ENCODE measurements at regions not wholly inside any gene's neighbourhood (a gene's known extent, or its start where the extent isn't known, plus 50 kb on each side); places are given as distances from the start of the nearest gene placed in this dataset.

DNA sequence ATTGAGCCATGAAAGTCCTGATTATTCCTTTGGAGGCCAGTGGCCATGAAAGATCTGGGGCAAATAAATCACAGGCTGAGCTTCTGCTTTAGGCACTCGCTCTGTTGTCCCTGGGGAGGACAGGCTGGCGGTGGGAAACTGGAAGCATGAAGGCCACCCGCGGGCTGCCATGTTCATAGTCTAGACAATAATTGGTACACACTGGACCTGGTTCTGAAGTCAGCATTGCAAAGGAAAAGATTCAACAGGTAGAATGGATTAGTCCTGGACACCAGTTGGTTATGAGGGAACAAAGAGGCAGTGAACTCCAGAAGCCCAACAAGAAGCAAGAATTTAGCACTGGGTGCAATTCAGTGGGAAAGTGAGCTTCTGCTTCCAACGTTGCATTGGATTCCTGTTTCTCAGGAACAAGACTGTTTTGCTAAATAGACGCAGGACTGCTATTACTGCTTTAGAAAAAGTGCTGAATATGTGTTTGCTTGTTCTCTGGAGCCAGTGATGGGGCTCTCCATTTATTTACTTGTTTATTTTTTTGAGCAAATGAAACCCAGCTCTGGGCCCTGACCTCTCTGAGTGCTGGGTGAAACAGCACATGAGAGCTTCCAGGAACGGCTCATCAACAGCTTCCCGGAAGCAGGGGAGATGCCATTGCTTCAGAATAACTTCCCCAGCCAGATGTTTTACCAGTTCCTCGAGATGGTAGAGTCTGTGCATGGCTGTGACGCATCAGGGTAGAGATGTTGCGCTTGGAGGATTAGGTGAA lies 336.4 kb downstream of the ZNF536 start:
- DNase-seq (ENCODE audit: low spot score) = no peak

DNA sequence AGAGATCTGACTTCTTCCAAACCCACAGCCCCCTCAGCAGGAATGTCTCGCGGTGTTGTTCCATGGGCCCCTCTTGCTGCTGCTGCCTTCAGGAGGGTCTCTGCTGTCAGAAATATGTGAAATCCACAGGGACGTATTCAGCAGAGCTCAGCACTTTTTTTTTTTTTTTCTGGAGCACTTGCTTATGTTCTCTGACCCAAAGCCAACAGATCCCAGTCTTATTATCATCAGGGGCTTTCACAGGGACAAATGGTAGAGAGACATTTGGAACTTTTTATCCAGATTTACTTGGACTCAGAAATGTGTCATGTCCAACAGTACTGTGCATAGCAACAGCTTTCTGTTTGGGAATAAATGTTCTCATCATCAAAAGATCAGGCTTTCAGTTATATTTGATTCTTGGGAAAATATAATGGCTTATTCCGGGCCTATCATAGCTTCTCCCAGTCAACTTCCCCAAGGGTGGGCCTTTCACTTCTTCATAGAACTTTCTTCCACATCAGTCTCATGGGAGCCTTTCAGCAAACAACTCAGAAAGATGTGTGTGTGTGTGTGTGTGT lies 332.7 kb downstream of the ZNF536 start:
- DNase-seq (ENCODE audit: low spot score) = no peak

DNA sequence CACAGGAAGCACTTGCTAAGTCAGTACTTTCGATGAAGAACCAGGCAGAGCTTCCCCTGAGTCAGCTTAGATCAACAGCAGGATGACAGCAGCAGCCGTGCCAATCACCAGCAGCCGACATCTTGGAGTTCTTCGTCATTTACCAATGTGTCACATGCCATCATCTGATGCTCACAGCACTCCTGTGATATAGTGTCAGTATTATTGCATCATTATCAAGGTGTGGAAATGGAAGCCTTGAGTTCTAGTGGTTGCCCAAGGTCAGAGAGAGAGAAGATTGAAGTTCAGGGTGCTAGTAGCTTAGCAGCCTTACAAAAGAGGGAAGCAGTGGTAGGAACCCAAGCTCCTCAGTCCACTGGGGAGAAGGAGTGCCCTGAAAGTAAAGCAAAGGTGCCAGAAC lies 331.5 kb downstream of the ZNF536 start:
- DNase-seq (ENCODE audit: low spot score) = no peak

DNA sequence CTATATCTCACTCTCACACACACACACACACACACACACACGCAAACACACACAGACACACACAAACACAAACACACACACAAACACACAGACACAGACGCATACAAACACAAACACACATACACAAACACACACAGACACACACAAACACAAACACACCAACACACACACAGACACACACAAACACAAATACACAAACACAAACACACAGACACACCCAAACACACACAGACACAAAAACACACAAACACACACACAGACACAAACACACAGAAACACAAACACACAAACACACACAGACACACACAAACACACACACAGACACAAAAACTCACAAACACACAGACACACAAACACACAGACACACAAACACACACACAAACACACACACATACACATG lies 329.0 kb downstream of the ZNF536 start:
- no peak for DNase-seq (ENCODE audit: low spot score)

DNA sequence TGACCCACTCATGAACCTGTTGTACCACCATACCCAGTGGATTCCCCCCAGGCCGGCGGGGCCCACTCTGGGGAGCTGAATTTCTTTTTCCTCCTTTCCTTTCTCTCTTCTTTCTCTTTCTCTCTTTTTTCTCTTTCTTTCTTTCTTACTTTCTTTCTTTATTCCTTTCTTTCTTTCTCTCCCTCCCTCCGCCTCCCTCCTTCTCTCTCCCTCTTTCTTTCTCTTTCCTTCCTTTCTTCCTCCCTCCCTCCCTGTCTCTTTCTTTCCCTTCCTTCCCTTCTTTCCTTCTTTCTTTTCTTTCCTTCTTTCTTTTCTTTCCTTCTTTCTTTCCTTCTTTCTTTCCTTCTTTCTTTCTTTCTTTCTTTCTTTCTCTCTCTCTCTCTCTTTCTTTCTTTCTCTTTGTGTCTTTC lies 327.7 kb downstream of the ZNF536 start:
- DNase-seq (ENCODE audit: low spot score) = no peak

DNA sequence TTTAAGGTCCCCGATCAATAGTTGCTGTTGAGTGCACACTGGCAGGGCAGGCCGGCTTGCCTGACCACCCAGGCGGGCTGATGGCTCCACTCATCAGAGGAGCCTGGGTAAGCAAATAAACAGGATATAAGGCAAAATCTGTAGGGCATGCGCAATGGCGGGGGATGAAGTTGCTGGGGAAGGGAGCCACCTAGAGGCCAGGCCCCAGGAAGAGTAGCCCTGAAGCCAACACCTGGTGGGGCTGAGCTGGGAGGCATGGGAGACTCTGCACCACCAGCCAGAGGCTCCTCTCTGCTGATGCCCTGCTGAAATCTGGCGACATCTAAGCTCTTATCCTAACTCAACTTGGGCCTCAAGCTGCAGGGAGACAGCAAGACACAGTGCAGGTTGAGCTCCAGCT lies 324.3 kb downstream of the ZNF536 start:
- DNase-seq (ENCODE audit: low spot score) = peak; percentile 78

DNA sequence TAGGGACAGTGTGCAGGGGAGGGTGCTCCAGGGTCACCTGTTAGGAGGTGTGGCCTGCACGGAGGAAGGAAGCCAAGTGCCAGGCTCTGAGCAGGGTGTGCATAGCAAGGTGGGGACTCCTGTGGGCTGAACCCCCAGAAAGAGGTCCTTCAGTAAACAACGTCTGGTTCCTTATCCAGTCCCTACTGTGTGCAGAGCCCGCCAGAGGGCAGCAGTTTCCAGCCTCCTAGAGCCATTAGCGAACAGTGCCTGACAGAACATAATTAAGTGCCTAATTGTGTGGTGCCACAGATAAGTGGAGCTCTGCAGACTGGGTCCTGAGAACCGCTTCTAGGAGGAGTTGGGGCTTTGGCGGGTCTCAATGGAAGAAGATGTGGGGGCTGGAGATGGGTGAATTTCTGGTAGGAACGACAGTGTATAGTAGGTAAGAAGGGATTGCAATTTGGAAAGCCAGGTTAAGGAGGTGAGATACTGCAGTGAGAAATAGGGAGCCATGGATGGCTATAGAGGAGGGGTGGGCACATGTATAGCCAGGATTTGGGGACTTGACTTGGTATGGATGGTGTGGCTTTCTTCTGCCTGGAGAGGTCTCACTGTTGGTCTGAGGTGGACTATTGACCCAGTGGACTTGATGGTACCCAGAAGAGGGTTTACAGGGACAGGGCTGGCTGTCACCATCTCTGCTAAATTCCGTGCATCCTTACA lies 323.1 kb downstream of the ZNF536 start:
- DNase-seq (ENCODE audit: low spot score) = no peak

DNA sequence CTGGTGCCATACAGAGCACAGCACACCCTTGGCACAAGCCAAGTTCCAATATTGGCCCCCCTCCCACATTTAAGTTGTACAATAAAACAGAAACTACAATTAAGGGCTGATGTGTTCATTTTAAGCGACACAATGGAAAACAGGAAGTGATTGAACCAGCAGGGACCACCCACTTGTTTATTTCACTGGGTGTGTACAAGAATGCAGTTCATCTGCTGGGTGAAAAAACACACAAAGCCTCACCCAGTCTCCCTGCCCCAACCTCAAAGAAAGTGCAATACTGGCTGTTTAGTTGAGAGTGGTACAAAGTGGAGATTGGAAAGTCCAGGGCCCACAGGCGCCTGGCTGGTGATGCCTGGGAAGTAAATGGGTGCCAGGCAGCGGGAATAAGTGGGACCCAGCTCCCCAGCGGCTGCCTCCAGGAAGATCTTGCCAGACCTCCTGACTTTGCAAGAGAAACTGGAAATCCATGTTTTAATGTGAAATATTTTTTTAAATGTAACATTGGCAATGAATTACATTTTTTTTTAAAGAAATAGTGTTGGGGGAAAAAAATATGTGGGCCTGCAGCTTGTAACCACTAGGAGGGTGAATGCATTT lies 322.1 kb downstream of the ZNF536 start:
- DNase-seq (ENCODE audit: low spot score) = no peak

DNA sequence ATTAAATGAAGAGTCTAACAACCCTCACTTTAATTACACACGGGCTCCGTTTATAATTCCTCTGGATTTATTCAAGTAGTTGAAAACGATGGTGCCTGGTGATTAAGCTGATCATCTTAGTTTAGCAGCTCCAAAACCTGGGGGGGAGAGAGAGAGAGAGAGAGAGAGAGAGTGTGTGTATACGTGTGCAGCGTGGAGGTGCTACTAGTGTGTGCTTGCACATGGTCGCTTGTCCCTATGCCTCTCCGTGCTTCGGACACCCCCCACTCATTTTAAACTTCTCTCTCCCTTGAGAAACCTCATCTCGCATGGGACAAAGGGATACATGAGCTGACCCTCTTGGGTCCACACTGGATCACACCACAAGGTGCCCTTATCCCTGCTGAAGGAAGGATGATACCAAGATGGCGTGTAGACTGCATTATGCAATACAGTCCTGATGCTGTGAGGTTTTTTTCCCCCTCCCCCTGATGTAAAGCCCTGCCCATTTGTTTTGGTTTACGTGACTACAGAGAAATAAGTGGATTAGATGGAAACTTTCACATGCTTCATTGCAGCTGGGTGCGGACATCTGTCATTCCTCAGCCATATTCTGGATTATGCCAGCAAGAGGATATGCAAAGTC lies 320.8 kb downstream of the ZNF536 start:
- DNase-seq (ENCODE audit: low spot score) = no peak

DNA sequence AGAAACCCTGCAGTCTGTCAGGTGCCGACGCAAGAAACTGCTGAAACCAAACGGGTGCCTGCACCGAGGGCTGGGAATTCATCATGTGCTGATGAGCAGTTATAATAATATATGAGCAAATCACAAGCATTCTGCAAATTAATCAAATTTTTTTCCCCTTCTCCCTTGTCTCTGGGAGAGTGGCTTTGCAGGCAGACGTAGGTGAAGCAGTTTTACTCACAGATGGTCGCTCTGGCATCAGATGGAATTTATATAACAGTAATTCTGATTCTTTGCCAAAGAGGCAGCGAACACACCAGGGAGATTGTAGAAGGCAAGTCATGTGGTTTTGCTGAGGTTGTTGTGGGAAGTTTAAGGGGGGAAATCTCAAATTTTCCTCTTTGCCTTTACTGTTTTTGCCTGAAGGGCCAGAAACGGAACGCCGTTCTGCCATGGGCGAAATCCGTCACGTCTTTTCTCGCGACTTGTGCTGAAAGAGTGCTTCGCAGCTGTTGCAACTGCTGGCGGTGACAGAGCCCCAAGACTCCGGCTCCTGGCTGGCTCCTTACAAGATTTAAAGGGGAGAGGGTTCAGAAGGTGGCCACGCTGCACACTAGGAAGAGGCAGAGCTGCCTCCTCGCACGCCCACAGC lies 320.1 kb downstream of the ZNF536 start:
- no peak for DNase-seq (ENCODE audit: low spot score)

DNA sequence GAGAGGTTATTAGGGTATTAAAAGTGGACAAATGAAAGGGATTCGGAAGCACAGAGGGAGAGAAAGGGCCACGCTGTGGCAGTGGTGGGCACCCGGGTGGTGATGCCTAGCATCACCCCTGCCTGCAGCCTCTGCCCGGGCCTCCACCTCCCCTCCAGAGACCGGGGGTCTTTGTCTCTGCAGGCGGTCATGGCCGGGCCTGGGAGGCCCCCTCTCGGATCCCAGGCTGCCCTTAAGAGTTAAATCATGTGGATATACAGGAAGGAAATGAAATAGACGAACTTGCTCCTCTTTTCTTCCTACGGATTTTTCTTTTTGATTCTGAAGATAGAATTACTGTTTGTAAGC lies 319.6 kb downstream of the ZNF536 start:
- no peak for DNase-seq (ENCODE audit: low spot score)

DNA sequence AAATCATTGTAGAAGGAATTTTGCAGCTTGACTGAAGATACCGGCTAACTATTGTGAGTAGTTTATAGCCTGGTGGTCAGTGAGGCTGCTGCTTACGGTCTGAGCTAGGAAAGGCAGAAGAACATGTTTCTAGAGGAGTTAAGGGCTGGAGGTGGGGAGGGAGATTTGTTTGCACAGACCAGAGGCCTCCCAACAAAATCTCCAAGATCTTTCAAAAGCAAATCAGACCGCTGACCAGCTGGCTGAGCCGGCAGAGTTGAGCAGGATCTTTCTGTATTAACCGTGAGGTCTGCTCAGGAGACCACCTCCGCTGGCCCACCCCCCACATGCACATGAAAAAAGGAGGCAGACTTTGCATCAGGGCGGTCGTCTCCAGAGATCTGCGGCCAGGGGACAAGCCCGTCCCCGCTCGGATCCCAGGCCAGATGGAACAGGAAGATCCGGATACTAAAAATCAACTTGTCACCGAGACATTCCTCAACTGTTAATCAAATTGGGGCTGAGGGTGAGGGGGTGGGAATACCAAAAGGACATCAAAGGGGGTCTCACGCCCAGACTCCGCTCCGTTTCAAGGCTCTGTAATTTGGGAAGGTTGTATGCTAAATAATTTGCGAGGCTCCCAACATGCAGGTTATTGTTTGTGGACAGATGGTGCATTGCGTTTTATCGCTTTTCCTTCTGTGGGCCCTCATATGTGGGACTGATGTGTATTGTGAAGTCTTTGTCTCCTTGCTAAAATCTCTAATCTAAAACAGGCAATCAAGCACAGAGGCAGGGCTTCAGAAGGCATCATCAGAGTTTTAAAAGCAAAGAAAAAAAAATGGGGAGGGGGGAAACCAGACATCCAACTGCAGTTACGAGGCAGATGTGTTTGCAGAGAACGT lies 319.0 kb downstream of the ZNF536 start:
- no peak for DNase-seq (ENCODE audit: low spot score)

DNA sequence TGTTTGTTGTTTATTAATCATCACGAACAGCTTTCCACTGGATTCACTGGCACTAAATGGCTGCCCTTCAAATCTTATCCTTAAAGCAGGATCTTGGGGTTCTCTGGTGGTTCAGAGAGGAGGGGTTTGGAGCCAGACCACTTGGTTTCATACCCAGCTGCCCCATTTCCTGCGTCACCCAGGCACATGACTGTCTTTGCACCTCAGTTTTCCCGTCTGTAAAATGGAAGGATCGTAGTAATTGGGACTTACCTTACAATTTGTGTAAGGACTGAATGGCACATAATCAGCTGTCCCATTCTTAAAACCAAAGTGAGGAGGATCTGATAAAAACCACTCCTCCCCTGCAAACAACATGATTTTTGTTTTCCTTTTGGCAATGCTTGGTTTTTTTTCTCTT lies 318.3 kb downstream of the ZNF536 start:
- DNase-seq (ENCODE audit: low spot score) = no peak

DNA sequence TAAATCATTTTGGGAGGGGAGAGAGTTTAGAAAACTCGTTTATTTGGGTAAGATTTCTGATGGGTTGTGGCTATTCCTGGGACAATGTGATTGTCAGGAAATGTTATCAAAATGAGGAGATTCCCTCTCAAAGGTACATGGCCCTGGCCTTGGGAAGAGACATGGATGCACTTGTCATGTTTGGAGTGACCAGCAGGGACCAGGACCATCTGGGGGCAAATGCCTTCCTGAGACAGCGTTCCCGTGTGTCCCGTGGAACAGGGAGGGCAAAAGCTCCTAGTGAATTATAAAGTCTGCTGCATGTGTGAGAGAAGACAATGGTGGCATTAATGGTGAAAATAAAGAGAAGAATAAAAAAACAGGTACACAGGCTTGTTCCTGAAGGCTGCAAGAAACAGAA lies 317.3 kb downstream of the ZNF536 start:
- DNase-seq (ENCODE audit: low spot score) = no peak

DNA sequence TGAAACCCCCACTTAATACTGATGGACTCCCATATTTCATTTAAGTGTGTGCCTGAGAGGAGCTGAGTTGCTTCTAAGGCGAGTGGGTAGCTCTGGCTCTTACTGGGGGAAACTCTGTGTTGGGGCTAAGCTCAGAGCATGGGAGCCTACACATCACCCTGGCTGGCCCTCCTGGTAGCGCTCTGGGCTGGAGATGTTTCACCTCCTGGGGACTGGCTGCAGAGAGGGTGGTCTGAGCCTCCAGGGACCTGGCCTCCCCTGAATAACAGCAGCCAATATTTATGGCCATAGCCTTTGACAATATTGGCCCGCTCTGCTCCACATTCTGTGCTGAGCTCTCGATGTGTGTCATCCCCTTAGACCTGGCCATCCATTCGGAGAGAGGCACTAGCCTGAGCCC lies 316.5 kb downstream of the ZNF536 start:
- DNase-seq (ENCODE audit: low spot score) = no peak

DNA sequence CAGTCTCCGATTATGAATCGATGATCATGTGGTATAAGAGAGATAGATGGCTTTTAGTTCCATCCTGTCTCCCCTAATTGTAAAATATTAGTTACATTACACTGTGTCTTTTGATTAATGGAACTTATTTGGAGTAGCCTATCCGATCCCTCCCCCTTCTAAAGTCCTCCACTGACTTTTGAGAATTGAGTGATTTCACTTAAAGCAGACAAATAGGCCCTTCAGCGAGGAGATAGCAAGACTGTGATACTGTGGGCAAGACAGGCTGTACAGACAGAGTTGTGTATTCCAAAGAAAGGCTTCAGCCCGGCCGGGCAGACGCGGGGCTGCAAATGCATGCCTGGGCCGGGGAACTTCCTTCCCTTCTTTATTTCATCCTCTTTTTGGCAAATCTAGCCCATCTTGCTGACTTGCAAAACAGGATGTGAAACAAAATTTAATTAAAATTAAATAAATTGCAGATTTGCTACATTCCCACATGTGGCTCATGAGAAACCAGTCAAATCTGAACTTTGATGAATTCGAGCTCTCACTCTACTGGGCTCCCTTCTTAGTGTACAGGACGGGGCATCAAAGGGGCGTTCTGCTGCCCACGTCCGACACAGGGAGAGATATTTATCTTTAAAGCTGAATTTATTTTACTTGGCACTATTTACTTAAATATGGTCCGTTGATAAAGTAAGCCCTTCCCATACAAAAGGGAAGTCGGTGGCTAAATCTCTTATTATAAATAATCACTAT lies 314.8 kb downstream of the ZNF536 start:
- no peak for DNase-seq (ENCODE audit: low spot score)

DNA sequence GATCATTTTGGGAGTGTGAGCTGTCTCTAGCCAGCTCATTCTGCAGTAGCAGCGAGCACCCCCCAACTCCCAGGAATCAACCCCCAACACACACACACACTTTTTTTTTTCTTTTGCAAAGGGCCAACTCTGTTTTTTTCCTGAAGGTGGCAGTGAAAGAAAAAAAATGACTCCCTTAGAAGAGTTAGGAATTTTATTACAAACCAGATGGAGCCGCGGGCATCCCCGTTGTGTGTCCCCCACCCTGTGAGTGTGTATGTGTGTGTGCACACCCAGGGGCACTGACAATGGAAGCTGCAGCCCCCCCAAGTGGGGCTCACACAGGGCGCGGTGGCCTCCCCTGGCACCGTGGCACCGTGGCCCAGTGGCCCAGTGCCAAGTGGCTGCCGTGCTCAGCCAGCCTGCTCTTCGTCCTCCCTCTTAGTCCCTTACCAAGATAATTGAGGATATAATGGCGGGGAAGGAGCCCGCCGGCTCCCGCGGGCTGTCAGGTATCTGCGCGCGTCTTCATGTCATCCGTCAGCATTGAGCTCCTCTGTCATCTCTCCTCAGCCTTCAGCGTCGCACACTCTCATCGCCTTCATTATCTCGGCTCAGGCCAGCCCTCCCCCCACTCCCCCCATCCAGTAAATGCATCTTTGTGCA lies 314.1 kb downstream of the ZNF536 start:
- DNase-seq (ENCODE audit: low spot score) = peak; percentile 40

DNA sequence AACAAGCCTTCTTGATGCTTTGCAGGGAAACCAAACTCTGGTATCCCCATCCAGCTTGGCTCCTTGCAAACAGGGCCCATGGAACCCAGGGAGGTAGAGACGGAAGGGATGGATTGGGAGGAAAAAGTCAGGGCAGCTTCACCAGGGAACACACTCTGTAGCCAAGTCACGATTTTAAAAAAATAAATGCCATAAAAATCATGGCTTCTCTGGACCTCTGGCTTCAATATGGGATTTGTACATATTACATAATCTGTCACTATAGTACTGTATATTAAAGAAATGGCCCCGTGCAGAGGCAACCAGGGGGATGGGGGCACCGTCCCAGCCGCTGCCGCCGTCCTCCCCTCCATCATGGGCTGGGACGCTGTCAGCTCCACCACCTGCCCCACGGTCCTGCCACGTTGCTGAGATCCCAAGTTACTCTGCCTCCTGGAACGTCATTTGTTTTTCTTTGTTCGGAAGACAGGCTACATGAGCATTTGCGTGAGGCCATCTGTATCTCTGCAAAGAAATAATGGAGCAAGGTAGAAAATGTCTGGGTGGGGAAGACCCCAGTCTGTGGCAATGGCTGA lies 313.3 kb downstream of the ZNF536 start:
- DNase-seq (ENCODE audit: low spot score) = no peak

DNA sequence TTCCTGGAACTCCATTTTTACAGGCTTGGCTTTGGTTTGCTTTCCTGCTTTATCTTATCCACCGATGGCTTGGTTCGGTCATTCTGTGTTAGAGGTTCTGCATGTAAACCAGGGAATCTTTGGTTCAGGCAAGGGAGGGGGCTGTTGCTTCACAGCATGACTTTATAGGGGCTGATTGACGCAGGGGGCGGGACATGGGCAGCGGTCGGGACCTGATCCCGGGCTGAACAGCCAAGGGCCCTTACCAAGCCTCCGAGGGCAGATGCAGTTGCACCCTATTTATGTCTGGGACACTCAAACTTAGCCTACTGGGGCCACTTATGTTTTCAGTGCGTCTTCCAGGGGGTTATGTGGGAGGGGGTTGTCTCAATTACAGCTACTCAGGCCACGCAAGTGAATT lies 312.4 kb downstream of the ZNF536 start:
- DNase-seq (ENCODE audit: low spot score) = no peak
